Astrocyte (in vitro differentiated cells and primary cell): ENCODE measurements at regions not wholly inside any gene's neighbourhood (a gene's known extent, or its start where the extent isn't known, plus 50 kb on each side); places are given as distances from the start of the nearest gene placed in this dataset.
A peak's percentile ranks its signal among the peaks of the same experiment; 100 is the strongest.

Source experiments
- DNase-seq: peaks from one replicate; pipeline ENCODE4 v3.0.0-alpha.2; 2010; ENCODE audit warnings: low read depth
- FAIRE-seq: peaks from 2 replicates; lab custom pipeline; 2011; peaks lifted over from hg19 to GRCh38; lab: Jason Lieb, UNC
- H2AFZ ChIP-seq: 2 replicates; pipeline ENCODE4 v1.6.0; 2012; ENCODE audit warnings: low read depth, low read length, inconsistent platforms
- H3K27ac ChIP-seq: 2 replicates; pipeline ENCODE4 v1.5.1; 2011; ENCODE audit warnings: low read depth, low read length, inconsistent platforms
- H3K27me3 ChIP-seq: 2 replicates; pipeline ENCODE4 v1.6.0; 2011; ENCODE audit warnings: low read length, inconsistent platforms; ENCODE audit not compliant: insufficient read depth
- H3K36me3 ChIP-seq: 2 replicates; pipeline ENCODE4 v1.5.1; 2011; ENCODE audit warnings: low read length, inconsistent platforms; ENCODE audit not compliant: insufficient read depth
- H3K4me1 ChIP-seq: 2 replicates; pipeline ENCODE4 v1.5.1; 2011; ENCODE audit warnings: low read length, inconsistent platforms; ENCODE audit not compliant: insufficient read depth
- H3K4me2 ChIP-seq: 2 replicates; pipeline ENCODE4 v1.6.0; 2012; ENCODE audit warnings: low read length, inconsistent platforms
- H3K4me3 ChIP-seq: 2 replicates; pipeline ENCODE4 v1.5.1; 2011; ENCODE audit warnings: low read depth, mild to moderate bottlenecking, low read length, inconsistent platforms; ENCODE audit not compliant: insufficient read depth
- H3K79me2 ChIP-seq: 2 replicates; pipeline ENCODE4 v1.6.0; 2012; ENCODE audit warnings: mild to moderate bottlenecking, low read length, inconsistent platforms; ENCODE audit not compliant: insufficient read depth
- H3K9ac ChIP-seq: 2 replicates; pipeline ENCODE4 v1.6.0; 2012; ENCODE audit warnings: mild to moderate bottlenecking, low read length, inconsistent platforms
- H3K9me3 ChIP-seq: 2 replicates; pipeline ENCODE4 v1.5.1; 2012; ENCODE audit warnings: low read depth, mild to moderate bottlenecking, low read length, inconsistent platforms; ENCODE audit not compliant: insufficient read depth
- H4K20me1 ChIP-seq: 2 replicates; pipeline ENCODE4 v1.6.0; 2012; ENCODE audit warnings: low read length, inconsistent platforms; ENCODE audit not compliant: insufficient read depth
- H3K27ac Mint-ChIP-seq: one replicate; pipeline ENCODE4 v1.8.0; 2021; ENCODE audit warnings: mild to moderate bottlenecking, mixed read lengths; ENCODE audit not compliant: unreplicated experiment
- H3K27me3 Mint-ChIP-seq: one replicate; pipeline ENCODE4 v1.8.0; 2021; ENCODE audit warnings: low read depth, mixed read lengths; ENCODE audit not compliant: unreplicated experiment
- H3K36me3 Mint-ChIP-seq: one replicate; pipeline ENCODE4 v1.8.0; 2021; ENCODE audit warnings: low read depth, mixed read lengths; ENCODE audit not compliant: unreplicated experiment
- H3K4me1 Mint-ChIP-seq: one replicate; pipeline ENCODE4 v1.8.0; 2021; ENCODE audit warnings: low read depth, mixed read lengths; ENCODE audit not compliant: unreplicated experiment
- H3K4me3 Mint-ChIP-seq: one replicate; pipeline ENCODE4 v1.8.0; 2021; ENCODE audit warnings: mild to moderate bottlenecking, moderate library complexity, mixed read lengths; ENCODE audit not compliant: unreplicated experiment
- H3K9me3 Mint-ChIP-seq: one replicate; pipeline ENCODE4 v1.8.0; 2021; ENCODE audit warnings: mild to moderate bottlenecking, mixed read lengths; ENCODE audit not compliant: unreplicated experiment
- EZH2 ChIP-seq: IDR thresholded peaks from 2 replicates; pipeline ENCODE4 v1.6.1; 2012; ENCODE audit warnings: mild to moderate bottlenecking, low read length, inconsistent platforms; ENCODE audit not compliant: insufficient read depth
- TF ChIP-seq, protein P1 (sequence below): IDR thresholded peaks from 2 replicates; pipeline ENCODE4 v1.5.1; 2011; ENCODE audit warnings: low read depth, mild to moderate bottlenecking, inconsistent platforms, low read length, moderate library complexity; ENCODE audit not compliant: insufficient read depth

- H3K9me3 Mint-ChIP-seq, result no peaks in the 10 kb centered on the region
- peaks cover 5% of the 10 kb centered on the region for H3K4me1 ChIP-seq
- FAIRE-seq (no peak), DNase-seq (peak; percentile 56)
- H2AFZ ChIP-seq, result no peak overlapping the region
- H3K36me3 ChIP-seq, result no peaks in the 10 kb centered on the region
- no peak overlapping the region for H3K4me2 ChIP-seq
- H3K4me3 ChIP-seq, result no peak overlapping the region
- H3K79me2 ChIP-seq, result no peaks in the 10 kb centered on the region
- no peak overlapping the region for H3K27ac Mint-ChIP-seq
- no peaks in the 10 kb centered on the region for H4K20me1 ChIP-seq
- H3K36me3 Mint-ChIP-seq, result no peaks in the 10 kb centered on the region
- peaks cover 2% of the 10 kb centered on the region for H3K27me3 Mint-ChIP-seq
- H3K27ac ChIP-seq, result no peak overlapping the region
- no peaks in the 10 kb centered on the region for H3K27me3 ChIP-seq
- no peak overlapping the region for H3K9ac ChIP-seq
- no peak overlapping the region for H3K4me3 Mint-ChIP-seq
- no peaks in the 10 kb centered on the region for H3K4me1 Mint-ChIP-seq
- peaks cover 3% of the 10 kb centered on the region for H3K9me3 ChIP-seq
- no peak for TF ChIP-seq EZH2
- TF ChIP-seq, protein P1, sequence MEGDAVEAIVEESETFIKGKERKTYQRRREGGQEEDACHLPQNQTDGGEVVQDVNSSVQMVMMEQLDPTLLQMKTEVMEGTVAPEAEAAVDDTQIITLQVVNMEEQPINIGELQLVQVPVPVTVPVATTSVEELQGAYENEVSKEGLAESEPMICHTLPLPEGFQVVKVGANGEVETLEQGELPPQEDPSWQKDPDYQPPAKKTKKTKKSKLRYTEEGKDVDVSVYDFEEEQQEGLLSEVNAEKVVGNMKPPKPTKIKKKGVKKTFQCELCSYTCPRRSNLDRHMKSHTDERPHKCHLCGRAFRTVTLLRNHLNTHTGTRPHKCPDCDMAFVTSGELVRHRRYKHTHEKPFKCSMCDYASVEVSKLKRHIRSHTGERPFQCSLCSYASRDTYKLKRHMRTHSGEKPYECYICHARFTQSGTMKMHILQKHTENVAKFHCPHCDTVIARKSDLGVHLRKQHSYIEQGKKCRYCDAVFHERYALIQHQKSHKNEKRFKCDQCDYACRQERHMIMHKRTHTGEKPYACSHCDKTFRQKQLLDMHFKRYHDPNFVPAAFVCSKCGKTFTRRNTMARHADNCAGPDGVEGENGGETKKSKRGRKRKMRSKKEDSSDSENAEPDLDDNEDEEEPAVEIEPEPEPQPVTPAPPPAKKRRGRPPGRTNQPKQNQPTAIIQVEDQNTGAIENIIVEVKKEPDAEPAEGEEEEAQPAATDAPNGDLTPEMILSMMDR, result no peak
Observed at GRCh38 chr1:55546553-55546952, 331.4 kb upstream of the USP24 start.

- Mint-ChIP-seq H3K36me3 (no peaks in the 10 kb centered on the region), H3K4me3 (no peak overlapping the region), H3K27me3 (no peaks in the 10 kb centered on the region), H3K4me1 (no peaks in the 10 kb centered on the region), H3K27ac (no peak overlapping the region), H3K9me3 (no peaks in the 10 kb centered on the region)
- no peak overlapping the region for H3K9ac ChIP-seq
- H3K36me3 ChIP-seq, result no peaks in the 10 kb centered on the region
- no peak overlapping the region for H3K4me2 ChIP-seq
- no peak overlapping the region for H2AFZ ChIP-seq
- H3K9me3 ChIP-seq, result peaks cover 3% of the 10 kb centered on the region
- no peaks in the 10 kb centered on the region for H4K20me1 ChIP-seq
- peaks cover 5% of the 10 kb centered on the region for H3K4me1 ChIP-seq
- TF ChIP-seq EZH2, result no peak
- TF ChIP-seq, protein P1, result no peak
- DNase-seq (no peak), FAIRE-seq (no peak)
- no peak overlapping the region for H3K4me3 ChIP-seq
- H3K79me2 ChIP-seq, result no peaks in the 10 kb centered on the region
- no peak overlapping the region for H3K27ac ChIP-seq
- H3K27me3 ChIP-seq, result no peaks in the 10 kb centered on the region
Observed at GRCh38 chr1:55544826-55545225, 329.7 kb upstream of the USP24 start.

- Histone ChIP-seq H2AFZ (no peak overlapping the region), H4K20me1 (no peaks in the 10 kb centered on the region), H3K4me3 (no peak overlapping the region), H3K9me3 (peaks cover 3% of the 10 kb centered on the region), H3K27me3 (no peaks in the 10 kb centered on the region), H3K79me2 (no peaks in the 10 kb centered on the region), H3K4me2 (peak overlapping the region; percentile 26), H3K9ac (no peak overlapping the region), H3K4me1 (peaks cover 5% of the 10 kb centered on the region), H3K27ac (peak overlapping the region; percentile 48), H3K36me3 (no peaks in the 10 kb centered on the region)
- DNase-seq (peak; percentile 91), FAIRE-seq (no peak)
- TF ChIP-seq EZH2, result no peak
- TF ChIP-seq, protein P1, result no peak
- no peaks in the 10 kb centered on the region for H3K36me3 Mint-ChIP-seq
- H3K4me3 Mint-ChIP-seq, result no peak overlapping the region
- H3K27me3 Mint-ChIP-seq, result no peaks in the 10 kb centered on the region
- no peaks in the 10 kb centered on the region for H3K9me3 Mint-ChIP-seq
- H3K4me1 Mint-ChIP-seq, result no peaks in the 10 kb centered on the region
- no peak overlapping the region for H3K27ac Mint-ChIP-seq
Observed at GRCh38 chr1:55542901-55543504, 327.8 kb upstream of the USP24 start.
